GM12873 (cell line): ENCODE measurements at regions not wholly inside any gene's neighbourhood (a gene's known extent, or its start where the extent isn't known, plus 50 kb on each side); places are given as distances from the start of the nearest gene placed in this dataset.

ENCODE experiments used
- TF ChIP-seq, protein P1 (sequence below): IDR thresholded peaks from 2 replicates; pipeline ENCODE4 v1.5.1; 2012; ENCODE audit warnings: low read depth, mild to moderate bottlenecking, moderate library complexity, low read length, control low read depth; ENCODE audit not compliant: insufficient read depth; ENCODE audit errors: missing control alignments

DNA sequence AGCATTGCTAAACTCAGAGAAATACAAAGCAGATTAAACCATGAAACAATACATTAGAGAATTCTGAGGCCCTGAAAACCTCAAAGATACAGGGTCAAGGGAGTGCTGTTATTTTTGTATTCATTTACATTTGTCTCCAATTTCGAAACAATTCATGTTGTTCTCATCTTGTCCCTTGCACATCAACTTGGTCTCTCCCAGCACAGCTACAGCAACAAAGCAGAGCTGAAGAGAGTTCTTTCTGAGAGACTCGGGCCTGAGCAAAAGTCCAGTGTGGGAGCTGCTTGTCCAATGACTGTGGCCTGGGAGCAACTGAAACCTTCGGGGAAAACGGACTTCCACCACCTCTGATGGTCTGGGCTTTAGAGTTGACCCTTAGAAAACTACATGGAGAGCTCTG, 79.4 kb upstream of the CDKN3 start:
- TF ChIP-seq, protein P1, sequence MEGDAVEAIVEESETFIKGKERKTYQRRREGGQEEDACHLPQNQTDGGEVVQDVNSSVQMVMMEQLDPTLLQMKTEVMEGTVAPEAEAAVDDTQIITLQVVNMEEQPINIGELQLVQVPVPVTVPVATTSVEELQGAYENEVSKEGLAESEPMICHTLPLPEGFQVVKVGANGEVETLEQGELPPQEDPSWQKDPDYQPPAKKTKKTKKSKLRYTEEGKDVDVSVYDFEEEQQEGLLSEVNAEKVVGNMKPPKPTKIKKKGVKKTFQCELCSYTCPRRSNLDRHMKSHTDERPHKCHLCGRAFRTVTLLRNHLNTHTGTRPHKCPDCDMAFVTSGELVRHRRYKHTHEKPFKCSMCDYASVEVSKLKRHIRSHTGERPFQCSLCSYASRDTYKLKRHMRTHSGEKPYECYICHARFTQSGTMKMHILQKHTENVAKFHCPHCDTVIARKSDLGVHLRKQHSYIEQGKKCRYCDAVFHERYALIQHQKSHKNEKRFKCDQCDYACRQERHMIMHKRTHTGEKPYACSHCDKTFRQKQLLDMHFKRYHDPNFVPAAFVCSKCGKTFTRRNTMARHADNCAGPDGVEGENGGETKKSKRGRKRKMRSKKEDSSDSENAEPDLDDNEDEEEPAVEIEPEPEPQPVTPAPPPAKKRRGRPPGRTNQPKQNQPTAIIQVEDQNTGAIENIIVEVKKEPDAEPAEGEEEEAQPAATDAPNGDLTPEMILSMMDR, result no peak

DNA sequence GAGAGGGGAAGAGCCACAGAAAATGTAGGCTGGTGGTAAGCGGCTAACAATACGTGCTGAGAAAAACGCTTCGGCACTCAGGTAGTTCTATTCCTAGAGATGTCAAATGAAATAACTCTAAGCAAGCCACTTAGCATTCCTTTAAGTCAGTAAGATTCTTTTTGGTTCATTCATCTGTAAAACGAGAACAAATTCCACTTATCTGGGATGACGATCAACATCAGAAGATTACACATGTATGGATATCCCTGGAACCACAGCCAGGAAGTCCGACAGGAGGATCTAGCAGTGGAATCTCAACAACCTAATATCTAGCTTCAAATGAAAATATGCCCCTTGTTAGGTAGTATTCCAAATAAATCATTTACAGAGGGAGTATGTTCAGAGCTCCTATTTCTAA, 74.6 kb upstream of the CDKN3 start:
- TF ChIP-seq, protein P1, result no peak

DNA sequence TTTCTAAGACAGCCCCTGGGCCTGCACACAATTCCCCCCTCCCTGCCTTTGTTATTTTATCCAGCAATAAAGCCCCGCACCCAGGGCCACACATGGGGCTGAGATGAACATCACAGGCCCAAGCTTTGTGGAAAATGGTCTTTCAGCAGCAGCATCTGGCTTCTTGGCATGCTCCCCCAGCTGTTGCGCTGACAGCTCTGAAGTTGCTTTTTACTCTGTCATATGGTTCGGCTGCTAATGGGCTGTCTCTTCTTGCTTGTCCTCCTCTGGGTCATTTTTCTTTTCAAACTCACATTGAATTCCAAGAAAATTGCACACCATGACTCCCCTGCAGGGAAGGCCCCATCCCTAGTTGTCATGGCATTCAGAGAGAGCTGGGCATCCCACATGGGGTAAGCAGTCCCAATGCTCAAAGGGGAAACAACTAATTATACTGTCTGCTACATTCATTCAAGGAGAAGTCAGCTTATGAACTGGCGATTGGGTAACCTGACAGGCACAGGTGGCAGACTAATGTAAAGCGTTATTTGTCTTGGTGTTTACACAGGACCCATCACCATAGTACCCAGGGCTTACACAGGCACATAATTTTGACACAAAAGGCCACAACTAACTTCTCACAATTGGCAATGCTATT, 74.0 kb upstream of the CDKN3 start:
- TF ChIP-seq, protein P1, result no peak

DNA sequence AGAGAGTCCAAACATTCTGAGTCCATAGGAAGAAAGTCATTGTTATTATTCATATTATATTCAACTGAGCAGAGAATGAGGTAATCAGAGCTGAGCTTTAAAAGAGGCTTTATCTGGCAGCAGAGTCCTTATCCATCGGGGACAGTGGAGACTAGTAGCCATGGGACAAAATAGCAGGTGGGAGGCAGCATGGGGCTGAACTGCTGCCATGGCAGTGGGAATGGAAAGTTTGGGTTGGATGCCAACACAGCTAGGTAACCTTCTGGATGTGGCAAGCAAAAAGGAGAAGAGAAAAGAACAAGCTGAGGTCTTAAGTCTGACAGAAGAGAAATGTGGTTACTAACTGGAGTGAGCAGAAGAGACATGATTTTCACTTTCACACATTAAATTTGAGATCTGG, 71.0 kb upstream of the CDKN3 start:
- TF ChIP-seq, protein P1, result no peak

DNA sequence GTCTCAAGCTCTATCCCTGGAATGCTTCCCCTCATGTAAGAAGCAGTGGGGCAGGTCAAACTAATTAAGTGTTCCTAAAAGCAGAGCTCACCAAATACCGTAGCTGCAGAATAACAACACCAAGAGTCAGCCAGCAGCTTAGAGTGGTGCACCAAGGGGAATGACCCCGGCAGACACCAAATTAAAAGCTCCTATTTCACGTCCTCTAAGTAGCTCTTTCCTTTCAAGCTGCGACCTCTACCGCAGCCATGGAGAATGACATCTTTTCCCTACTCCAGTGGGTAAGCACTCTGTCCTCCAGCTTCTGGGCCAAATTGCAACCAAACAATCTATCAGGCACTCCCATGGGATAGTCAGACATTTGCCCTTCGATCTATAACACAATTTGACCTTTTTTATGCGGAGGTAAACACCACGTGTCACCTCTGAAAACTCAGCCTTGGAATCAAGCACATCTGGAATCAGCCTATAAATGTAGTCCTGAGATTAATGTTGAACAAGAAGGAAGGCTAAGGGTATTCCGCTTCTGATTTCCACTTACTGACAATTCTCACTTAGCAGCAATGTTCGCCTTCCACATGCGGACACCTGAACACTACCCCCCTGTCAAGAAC, 67.6 kb upstream of the CDKN3 start:
- TF ChIP-seq, protein P1, result peak; percentile 91

DNA sequence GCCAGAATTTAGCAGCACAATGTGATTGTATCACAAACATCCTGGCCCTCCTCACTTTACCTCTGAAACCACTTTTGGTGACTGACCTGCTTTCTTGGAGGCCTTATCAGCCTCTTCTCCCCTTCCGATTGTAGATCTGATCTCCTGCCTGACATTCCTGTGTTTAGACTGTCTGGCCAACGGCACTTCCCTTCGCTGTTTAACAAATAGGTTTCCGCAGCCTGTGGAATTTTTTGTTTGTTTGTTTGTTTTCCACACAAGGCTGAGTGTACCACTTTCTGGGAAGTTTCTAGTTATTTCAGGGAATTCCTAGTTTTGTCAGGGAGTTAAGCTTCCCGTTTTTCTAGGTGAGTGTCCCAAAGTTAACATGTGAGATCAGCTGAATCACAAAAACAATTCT, 65.9 kb upstream of the CDKN3 start:
- TF ChIP-seq, protein P1, result no peak

DNA sequence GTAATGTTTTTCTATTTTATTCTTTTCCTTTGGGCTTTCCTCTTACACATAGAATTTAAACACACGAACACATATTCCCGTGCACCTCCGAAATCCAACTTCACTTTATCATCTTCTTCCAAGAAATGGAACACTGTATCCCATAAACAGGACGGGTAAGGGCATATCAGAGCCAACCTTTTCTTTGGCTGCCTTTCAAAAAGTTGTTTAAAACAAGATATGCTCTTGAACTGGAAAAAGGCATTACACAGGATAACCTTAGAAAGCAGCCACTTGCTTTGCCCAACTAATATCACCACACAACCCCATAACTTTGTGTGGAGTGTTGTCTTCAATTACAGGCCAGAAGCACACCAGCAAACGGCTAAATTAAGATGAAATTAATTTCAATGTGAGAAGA, 65.3 kb upstream of the CDKN3 start:
- TF ChIP-seq, protein P1, result no peak
